ENCODE measurements at regions not wholly inside any gene's neighbourhood (a gene's known extent, or its start where the extent isn't known, plus 50 kb on each side); places are given as distances from the start of the nearest gene placed in this dataset.

- Mint-ChIP-seq H3K4me3 (no peak overlapping the region), H3K9me3 (peaks cover 37% of the 10 kb centered on the region), H3K27me3 (ENCODE audit: low read depth) (no peaks in the 10 kb centered on the region; the same call in none of the 2 replicates), H3K4me1 (no peaks in the 10 kb centered on the region), H3K27ac (no peak overlapping the region), H3K36me3 (peaks cover 12% of the 10 kb centered on the region; the same call in 1 of the 2 replicates)
- TF ChIP-seq ZNF396 (CRISPR knock-in tag; IDR thresholded peaks at IDR 0.05; ENCODE audit: borderline replicate concordance) (no peak), ETV6 (CRISPR knock-in tag; IDR thresholded peaks at IDR 0.05) (no peak), SP1 (CRISPR knock-in tag; conservative IDR thresholded peaks at IDR 0.05) (no peak), NR3C1 (CRISPR knock-in tag; conservative IDR thresholded peaks at IDR 0.05; ENCODE audit: low read depth) (no peak), CDX4 (CRISPR knock-in tag; IDR thresholded peaks at IDR 0.05; ENCODE audit: borderline replicate concordance) (no peak), MAX (CRISPR knock-in tag; IDR thresholded peaks at IDR 0.05) (no peak)
- ATAC-seq (peak; percentile 79), DNase-seq (ENCODE audit: low spot score) (no peak)
- POLR2A ChIA-PET, result no interaction called here
- CTCF ChIA-PET, result interaction anchor here (1.2 kb wide), 1 partner anchor 276 kb away, joined by 5 read pairs; no protein-coding TSS in a partner anchor
These were observed 628.3 kb upstream of the REG3G start for GRCh38 chr2:78397198-78397597.

- no peak overlapping the region for H3K27ac Mint-ChIP-seq
- TF ChIP-seq EMX1 (CRISPR knock-in tag; IDR thresholded peaks at IDR 0.05), result no peak
- no peak for TF ChIP-seq ZNF425 (CRISPR knock-in tag; conservative IDR thresholded peaks at IDR 0.05)
- TF ChIP-seq ZNF416 (CRISPR knock-in tag; IDR thresholded peaks at IDR 0.05), result no peak
- TF ChIP-seq NFATC4 (CRISPR knock-in tag; IDR thresholded peaks at IDR 0.05), result no peak
- no peak for TF ChIP-seq E2F1 (CRISPR knock-in tag; IDR thresholded peaks at IDR 0.05)
- TF ChIP-seq CREM (CRISPR knock-in tag; IDR thresholded peaks at IDR 0.05), result no peak
- TF ChIP-seq ATF6 (CRISPR knock-in tag; IDR thresholded peaks at IDR 0.05), result no peak
- no peak for TF ChIP-seq SMAD3 (CRISPR knock-in tag; IDR thresholded peaks at IDR 0.05; ENCODE audit: borderline replicate concordance)
- TF ChIP-seq NR3C1 (CRISPR knock-in tag; conservative IDR thresholded peaks at IDR 0.05; ENCODE audit: low read depth), result no peak
- TF ChIP-seq CREB1 (CRISPR knock-in tag; IDR thresholded peaks at IDR 0.05), result no peak
- H3K36me3 Mint-ChIP-seq, result no peaks in the 10 kb centered on the region
- ChIA-PET POLR2A (no interaction called here), CTCF (no interaction called here)
- DNase-seq (ENCODE audit: low spot score) (no peak), ATAC-seq (no peak)
- H3K4me1 Mint-ChIP-seq, result no peaks in the 10 kb centered on the region
- no peak overlapping the region for H3K4me3 Mint-ChIP-seq
- no peaks in the 10 kb centered on the region for H3K27me3 Mint-ChIP-seq (ENCODE audit: low read depth)
- no peaks in the 10 kb centered on the region for H3K9me3 Mint-ChIP-seq
These were observed 617.3 kb upstream of the REG3G start for GRCh38 chr2:78407960-78408794.

GRCh38 chr2:78408795-78409118, 616.7 kb upstream of the REG3G start:
- H3K4me3 Mint-ChIP-seq, result no peak overlapping the region
- ATAC-seq, result no peak
- DNase-seq (ENCODE audit: low spot score), result no peak
- TF ChIP-seq NFE2L1 (CRISPR knock-in tag; IDR thresholded peaks at IDR 0.05), result no peak
- no peak for TF ChIP-seq E2F4 (CRISPR knock-in tag; IDR thresholded peaks at IDR 0.05; ENCODE audit: borderline replicate concordance, low read depth)
- TF ChIP-seq MLX (CRISPR knock-in tag; IDR thresholded peaks at IDR 0.05), result no peak
- no peak for TF ChIP-seq ESRRA (CRISPR knock-in tag; IDR thresholded peaks at IDR 0.05; ENCODE audit: borderline replicate concordance)
- TF ChIP-seq ZNF138 (CRISPR knock-in tag; conservative IDR thresholded peaks at IDR 0.05), result no peak
- TF ChIP-seq ZNF317 (CRISPR knock-in tag; IDR thresholded peaks at IDR 0.05; ENCODE audit: borderline replicate concordance, low read depth), result no peak
- no peak for TF ChIP-seq ATF3 (CRISPR knock-in tag; conservative IDR thresholded peaks at IDR 0.05)
- H3K27ac Mint-ChIP-seq, result no peak overlapping the region
- ChIA-PET CTCF (no interaction called here), POLR2A (no interaction called here)
- no peaks in the 10 kb centered on the region for H3K4me1 Mint-ChIP-seq
- no peaks in the 10 kb centered on the region for H3K27me3 Mint-ChIP-seq (ENCODE audit: low read depth)
- H3K9me3 Mint-ChIP-seq, result no peaks in the 10 kb centered on the region
- H3K36me3 Mint-ChIP-seq, result no peaks in the 10 kb centered on the region
